Mesodermal cell (in vitro differentiated cells): ENCODE measurements at regions not wholly inside any gene's neighbourhood (a gene's known extent, or its start where the extent isn't known, plus 50 kb on each side); places are given as distances from the start of the nearest gene placed in this dataset.
A peak's percentile ranks its signal among the peaks of the same experiment; 100 is the strongest.

Experiments
- H3K27ac ChIP-seq: 2 replicates; pipeline ENCODE4 v1.7.0; 2013; ENCODE audit warnings: mild to moderate bottlenecking, low read depth, low read length, moderate library complexity; ENCODE audit not compliant: severe bottlenecking
- H3K36me3 ChIP-seq: 2 replicates; pipeline ENCODE4 v1.7.1; 2013; ENCODE audit warnings: mild to moderate bottlenecking, low read length, moderate library complexity; ENCODE audit not compliant: control insufficient read depth, insufficient read depth
- H3K4me1 ChIP-seq: one replicate; pipeline ENCODE4 v1.7.1; 2013; ENCODE audit warnings: mild to moderate bottlenecking, low read length; ENCODE audit not compliant: insufficient read depth, control insufficient read depth, poor library complexity, severe bottlenecking
- H3K4me3 ChIP-seq: 2 replicates; pipeline ENCODE4 v1.7.0; 2013; ENCODE audit warnings: low read length, control low read depth, mild to moderate bottlenecking; ENCODE audit not compliant: insufficient read depth, poor library complexity, severe bottlenecking; ENCODE audit errors: extremely low read depth
- H3K9me3 ChIP-seq: 2 replicates; pipeline ENCODE4 v1.7.1; 2013; ENCODE audit warnings: mild to moderate bottlenecking, low read length, moderate library complexity; ENCODE audit not compliant: control insufficient read depth
- WGBS, 2 experiments: methylation state at CpG; one replicate each; pipeline ENCODE4 v1.1.5; 2013; ENCODE audit warnings: missing lambda C conversion rate in 2 of 2; ENCODE audit not compliant: insufficient coverage in 2 of 2; 5-methylcytosine and 5-hydroxymethylcytosine counted together

DNA sequence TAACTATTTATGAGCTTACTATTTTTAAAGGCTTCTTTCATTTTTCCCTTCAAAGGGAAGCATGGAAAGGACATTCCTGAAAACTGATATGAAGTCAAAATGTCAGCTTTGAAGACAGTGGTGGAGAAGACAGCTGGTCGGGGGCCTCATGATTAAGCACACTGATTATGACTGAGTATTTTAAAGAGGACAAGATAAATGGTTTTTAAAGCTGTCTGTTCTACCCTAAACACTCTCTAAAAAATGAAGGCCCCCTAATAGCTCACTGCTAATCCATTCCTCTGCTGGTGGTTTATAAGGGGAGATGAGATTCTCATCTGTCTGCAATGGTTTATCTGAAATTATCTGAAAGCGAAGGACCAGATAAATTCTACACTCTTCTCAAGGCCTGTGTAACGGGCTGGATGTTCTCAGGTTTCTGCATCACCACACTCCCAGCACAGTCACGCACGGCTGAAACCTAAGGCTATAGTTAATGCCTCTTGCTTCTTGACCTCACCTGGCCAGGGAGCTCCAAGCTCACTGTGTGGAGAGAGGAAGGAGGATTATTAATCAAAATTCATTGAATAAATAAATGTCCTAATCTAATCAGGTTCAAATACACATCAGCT is 86.9 kb upstream of the DOCK9 start:
- H3K27ac ChIP-seq = no peak overlapping the region
- no peaks in the 10 kb centered on the region for H3K36me3 ChIP-seq
- 93% methylated on average over 2 of the region's 5 CpGs; no CpG with 5 or more reads in 1 of the 2 experiments for WGBS, 2 experiments
- peaks cover 4% of the 10 kb centered on the region for H3K9me3 ChIP-seq
- H3K4me1 ChIP-seq = peaks cover 18% of the 10 kb centered on the region
- H3K4me3 ChIP-seq = no peak overlapping the region

DNA sequence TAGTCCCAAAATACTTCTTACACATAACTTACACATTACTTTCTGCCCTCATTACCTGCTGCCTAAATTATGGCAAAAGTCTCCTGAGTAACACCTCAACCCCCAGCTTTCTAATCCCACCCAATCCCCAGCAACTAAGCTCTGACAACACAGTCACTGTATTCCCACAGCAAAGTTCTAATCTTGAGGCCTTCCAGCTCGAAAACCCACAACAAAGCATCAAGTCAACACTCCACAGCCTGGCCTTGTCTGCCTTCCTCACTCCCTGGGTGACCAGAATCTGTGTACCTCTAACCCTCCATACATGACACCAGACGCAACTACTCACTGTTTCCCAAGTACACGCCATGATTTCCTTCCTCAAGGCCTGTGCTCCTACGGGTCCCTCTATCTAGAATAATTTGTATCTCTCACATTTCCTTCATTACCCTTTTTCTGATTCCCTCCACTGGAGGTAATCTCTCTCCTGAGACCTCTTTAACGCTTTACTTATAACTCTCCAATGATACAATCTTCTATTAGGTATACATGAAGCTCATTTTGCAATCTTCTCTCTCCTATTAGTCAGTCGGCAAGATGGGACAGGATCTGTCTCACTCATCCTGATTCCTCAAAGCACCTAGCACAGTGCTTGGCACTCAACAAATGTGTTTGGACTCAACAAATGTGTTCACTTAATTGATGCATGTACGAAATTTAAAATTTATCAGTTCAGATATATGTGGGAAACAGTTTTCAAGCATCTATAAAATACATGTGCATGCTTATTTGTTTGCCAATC is 87.6 kb upstream of the DOCK9 start:
- peaks cover 4% of the 10 kb centered on the region for H3K9me3 ChIP-seq
- no peak overlapping the region for H3K4me3 ChIP-seq
- no peak overlapping the region for H3K27ac ChIP-seq
- H3K4me1 ChIP-seq = peaks cover 18% of the 10 kb centered on the region
- 96 to 98% methylated on average over 6 of the region's 7 CpGs for WGBS, 2 experiments
- H3K36me3 ChIP-seq = no peaks in the 10 kb centered on the region

DNA sequence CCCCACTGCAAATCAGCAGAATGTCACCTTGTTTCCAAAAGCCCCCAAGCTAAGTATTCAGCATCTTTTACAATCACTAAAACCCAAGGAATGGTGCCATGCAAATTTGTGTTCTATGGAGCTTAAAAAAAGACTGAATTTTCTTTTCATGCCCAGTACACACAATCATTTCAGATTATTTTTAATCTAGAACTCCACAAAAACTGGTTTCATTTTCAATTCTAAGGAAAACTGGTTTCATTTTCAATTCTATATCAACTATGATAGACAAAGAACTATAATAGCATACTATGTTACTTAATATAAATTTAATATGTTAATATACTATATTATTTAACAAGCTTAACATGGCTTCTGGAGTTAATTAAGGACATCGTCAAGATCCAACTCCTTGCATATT is 88.4 kb upstream of the DOCK9 start:
- no peak overlapping the region for H3K4me3 ChIP-seq
- peaks cover 4% of the 10 kb centered on the region for H3K9me3 ChIP-seq
- WGBS, 2 experiments = 100% methylated on average over 1 of the region's 1 CpG; no CpG with 5 or more reads in 1 of the 2 experiments
- peaks cover 18% of the 10 kb centered on the region for H3K4me1 ChIP-seq
- H3K36me3 ChIP-seq = no peaks in the 10 kb centered on the region
- no peak overlapping the region for H3K27ac ChIP-seq

DNA sequence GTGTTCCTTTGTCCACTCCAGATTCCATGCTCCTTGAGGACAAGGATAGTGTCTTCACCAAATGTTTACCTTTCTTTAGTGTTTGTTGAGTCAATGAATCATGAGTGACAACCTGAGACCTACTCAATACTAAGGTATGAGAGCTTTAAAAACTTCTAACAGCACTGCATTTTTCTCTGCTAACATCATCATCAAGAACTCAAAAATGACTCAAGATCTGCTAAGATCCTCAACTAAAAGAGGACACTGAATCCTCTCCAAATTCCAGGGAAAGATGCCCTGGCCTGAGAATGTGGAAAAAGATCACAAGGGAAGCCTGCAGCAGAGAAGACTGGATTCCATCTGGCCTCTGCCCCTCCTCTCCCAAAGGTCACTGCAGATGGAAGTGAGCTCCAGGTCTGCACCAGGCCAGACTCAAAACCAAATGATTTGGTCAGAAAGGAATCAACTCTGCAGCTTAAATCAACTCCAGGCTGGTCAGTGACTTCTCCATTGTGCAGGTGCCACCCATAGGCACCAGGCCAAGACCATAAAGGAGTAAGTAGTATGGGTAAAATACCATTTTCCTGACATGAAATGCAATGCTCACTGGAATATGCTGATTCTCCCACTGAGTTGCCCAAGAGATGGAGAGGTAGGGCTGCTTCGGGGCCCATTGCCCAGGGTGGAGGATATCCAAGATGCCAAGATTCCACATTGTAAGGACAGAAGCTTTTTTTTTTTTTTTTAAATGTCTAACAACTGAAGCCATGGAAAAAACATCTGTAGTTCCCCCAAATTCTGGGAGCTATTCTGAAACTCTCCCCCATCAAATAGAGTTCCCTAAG is 89.5 kb upstream of the DOCK9 start:
- peaks cover 4% of the 10 kb centered on the region for H3K9me3 ChIP-seq
- no peaks in the 10 kb centered on the region for H3K36me3 ChIP-seq
- WGBS, 2 experiments = 100% methylated on average over 1 of the region's 1 CpG; no CpG with 5 or more reads in 1 of the 2 experiments
- H3K4me3 ChIP-seq = no peak overlapping the region
- peaks cover 18% of the 10 kb centered on the region for H3K4me1 ChIP-seq
- peak overlapping the region; percentile 57 for H3K27ac ChIP-seq

DNA sequence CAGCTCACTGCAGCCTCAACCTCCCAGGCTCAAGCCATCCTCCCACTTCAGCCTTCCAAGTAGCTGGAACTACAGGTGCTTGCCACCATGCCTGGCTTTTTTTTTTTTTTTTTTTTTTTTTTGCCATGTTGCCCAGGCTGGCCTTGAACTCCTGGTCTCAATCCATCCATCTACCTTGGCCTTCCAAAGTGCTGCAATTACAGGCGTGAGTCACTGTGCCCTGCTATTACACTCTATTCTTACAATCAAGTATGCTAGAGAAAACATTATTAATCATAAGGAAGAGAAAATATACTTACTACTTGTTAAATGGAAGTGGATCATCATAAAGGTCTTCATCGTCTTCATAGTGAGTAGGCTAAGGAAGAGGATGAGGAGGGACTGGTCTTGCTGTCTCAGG is 93.3 kb upstream of the DOCK9 start:
- Histone ChIP-seq H3K9me3 (peaks cover 18% of the 10 kb centered on the region), H3K4me1 (peaks cover 12% of the 10 kb centered on the region), H3K27ac (no peak overlapping the region), H3K36me3 (peaks cover 15% of the 10 kb centered on the region), H3K4me3 (no peak overlapping the region)
- 100% methylated on average over 1 of the region's 2 CpGs for WGBS, 2 experiments

DNA sequence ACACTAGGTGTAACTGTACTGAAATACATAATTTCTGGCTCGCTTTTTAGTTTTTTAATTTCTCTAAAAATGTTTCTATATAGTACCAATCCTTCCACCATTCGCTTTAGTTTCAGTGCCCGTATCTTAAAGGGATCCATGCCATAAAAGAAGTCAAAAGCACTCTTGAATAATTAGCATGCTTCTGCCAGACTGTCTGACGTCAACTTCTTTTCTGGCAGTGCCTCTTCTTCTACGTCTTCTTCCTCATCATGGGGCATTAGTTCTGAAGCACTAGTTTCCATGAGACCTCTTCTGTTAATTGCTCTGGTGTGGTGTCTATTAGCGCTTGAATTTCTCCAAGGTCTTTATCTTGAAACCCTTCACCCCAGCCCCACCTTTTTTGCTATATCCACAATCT is 93.8 kb upstream of the DOCK9 start:
- peaks cover 17% of the 10 kb centered on the region for H3K9me3 ChIP-seq
- H3K4me1 ChIP-seq = peaks cover 12% of the 10 kb centered on the region
- H3K4me3 ChIP-seq = no peak overlapping the region
- peaks cover 15% of the 10 kb centered on the region for H3K36me3 ChIP-seq
- H3K27ac ChIP-seq = no peak overlapping the region
- WGBS, 2 experiments = 83 to 84% methylated on average over 4 to 5 of the region's 6 CpGs

DNA sequence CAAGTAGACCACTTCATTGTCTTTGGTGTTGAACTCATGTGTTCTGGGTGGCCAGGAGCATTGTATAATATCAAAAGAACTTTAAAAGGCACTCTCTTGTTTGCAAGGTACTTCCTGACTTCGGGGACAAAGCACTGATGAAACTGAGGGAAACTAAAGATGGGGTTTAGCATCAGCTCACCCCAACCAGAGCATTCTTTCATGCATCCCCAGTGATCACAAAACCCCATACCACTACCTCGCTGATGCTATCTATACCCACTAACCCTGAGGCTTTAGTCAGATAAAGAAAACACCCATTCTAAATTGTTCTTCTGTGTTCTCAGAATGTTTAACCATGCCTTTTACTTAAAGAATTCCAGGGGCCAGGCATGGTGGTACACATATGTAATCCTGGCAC is 94.5 kb upstream of the DOCK9 start:
- no peak overlapping the region for H3K27ac ChIP-seq
- H3K4me1 ChIP-seq = peaks cover 11% of the 10 kb centered on the region
- H3K4me3 ChIP-seq = no peak overlapping the region
- H3K9me3 ChIP-seq = peaks cover 21% of the 10 kb centered on the region
- peaks cover 15% of the 10 kb centered on the region for H3K36me3 ChIP-seq
- 70 to 80% methylated on average over 2 of the region's 2 CpGs for WGBS, 2 experiments

DNA sequence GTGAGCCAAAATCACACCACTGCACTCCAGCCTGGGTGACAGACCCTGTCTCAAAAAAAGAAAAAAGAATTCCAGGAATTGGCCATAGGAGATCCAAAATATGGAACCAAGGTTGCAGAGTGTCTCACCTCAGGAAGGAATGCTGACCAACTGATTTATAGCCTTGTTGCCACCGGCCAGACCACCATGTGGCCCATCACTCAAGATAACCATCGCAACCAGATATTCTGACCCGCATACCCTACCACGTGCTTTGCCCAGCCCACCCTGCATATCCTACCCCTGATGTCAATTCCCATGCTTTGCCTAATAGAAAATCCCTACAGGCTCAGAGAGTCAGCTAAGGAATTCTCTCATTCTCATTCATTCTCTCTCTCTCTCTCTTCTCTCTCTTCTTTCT is 95.1 kb upstream of the DOCK9 start:
- peaks cover 15% of the 10 kb centered on the region for H3K36me3 ChIP-seq
- H3K4me3 ChIP-seq = no peak overlapping the region
- WGBS, 2 experiments = 83 to 93% methylated on average over 4 of the region's 4 CpGs
- no peak overlapping the region for H3K27ac ChIP-seq
- H3K9me3 ChIP-seq = peaks cover 25% of the 10 kb centered on the region
- peaks cover 6% of the 10 kb centered on the region for H3K4me1 ChIP-seq

DNA sequence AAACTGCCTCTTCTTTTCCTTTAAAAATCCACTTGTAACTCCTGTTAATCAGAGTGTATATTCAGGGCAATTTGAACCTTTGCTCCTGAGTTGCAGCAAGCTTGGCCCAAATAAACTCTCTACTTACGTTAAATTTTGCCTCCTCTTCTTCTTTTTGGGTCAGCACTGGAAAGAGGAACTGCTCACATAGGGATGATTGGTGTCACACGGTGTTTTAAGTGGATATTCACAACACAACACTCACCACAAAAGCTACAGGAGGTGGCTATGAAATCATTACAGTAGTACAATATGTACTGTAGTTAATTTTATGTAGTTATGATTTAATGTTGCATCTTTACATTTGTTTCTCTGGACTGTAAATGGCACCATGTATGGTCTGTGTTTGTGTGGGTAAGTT is 96.8 kb upstream of the DOCK9 start:
- peaks cover 25% of the 10 kb centered on the region for H3K9me3 ChIP-seq
- H3K4me1 ChIP-seq = peaks cover 8% of the 10 kb centered on the region
- no peak overlapping the region for H3K4me3 ChIP-seq
- 100% methylated on average over 1 of the region's 2 CpGs; no CpG with 5 or more reads in 1 of the 2 experiments for WGBS, 2 experiments
- H3K27ac ChIP-seq = no peak overlapping the region
- peaks cover 15% of the 10 kb centered on the region for H3K36me3 ChIP-seq

DNA sequence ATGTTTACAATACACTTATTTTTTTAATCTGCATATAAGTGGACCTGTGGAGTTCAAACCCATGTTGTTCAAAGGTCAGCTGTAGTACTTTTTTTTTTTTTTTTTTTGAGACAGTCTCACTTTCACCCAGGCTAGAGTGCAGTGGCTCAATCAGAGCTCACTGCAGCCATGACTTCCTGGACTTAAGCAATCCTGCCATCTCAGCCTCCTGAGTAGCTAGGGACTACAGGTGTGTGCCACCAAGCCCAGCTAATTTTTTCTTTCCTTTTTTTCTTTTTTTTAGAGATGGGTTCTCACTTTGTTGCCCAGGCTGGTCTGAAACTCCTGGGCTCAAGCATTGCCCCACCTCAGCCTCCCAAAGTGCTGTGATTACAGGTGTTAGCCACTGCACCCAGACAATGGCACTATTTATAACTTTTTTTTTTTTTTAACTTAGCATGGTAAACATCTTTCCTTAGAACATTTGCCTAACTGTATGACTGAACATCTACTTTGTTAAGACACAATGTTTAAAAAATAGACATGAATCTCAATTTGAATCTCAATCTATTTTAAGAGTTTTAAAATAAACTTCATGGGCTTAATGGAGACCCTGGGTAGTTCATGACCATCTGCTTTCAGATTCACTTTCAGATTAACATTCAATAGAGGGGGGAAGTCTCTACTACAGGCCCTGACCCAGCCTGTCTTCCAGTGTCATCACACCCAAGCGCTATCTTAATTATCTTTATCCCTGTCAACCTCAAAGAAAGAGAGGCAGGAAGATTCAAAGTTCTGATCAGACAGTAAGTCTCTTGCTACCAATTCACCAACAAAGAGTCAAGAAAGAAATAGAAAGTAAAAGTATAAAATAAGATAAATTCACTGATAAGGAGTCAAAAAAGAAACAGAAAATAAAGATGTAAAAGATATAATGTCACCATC is 97.7 kb upstream of the DOCK9 start:
- Histone ChIP-seq H3K27ac (no peak overlapping the region), H3K36me3 (peaks cover 15% of the 10 kb centered on the region), H3K4me3 (no peak overlapping the region), H3K4me1 (peaks cover 8% of the 10 kb centered on the region), H3K9me3 (peaks cover 25% of the 10 kb centered on the region)
- WGBS, 2 experiments = no CpG with 5 or more reads among the region's 1 CpG
